ENCODE measurements at regions not wholly inside any gene's neighbourhood (a gene's known extent, or its start where the extent isn't known, plus 50 kb on each side); places are given as distances from the start of the nearest gene placed in this dataset.

DNA sequence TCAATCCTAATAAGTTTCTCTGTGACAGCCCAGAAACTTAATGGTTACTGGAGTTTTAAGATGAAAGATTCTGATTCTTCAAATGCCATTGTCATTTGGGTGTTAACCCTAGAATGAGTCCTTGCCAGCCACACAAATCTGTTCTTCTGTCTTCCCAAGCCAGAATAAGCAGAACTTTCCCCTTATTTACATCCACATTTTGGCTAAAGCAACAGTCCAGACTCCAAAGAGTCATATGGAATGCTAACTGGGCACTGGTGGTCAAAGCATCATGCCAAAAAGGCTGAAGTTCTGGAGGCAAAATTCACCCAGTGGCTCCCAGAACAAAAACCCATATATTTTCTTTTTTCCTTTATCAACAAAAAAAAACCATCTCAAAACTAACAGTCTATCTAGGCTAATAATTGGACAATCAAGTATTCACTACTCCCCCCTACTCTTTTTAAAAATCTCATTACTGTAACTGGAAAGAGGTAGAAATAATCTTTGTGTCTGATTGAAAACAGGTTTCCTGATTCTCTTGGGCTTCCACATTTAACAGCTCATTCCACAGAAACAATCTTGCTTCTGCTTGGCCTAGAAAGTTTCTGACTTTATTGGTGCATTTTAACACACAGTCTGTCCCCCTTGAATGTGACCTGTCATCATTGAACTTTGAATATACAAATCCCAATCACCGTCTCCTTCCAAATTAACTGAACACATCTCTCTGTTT is 89.6 kb upstream of the SETBP1 start:
- FAIRE-seq (no peak), DNase-seq (ENCODE audit: insufficient read length, low spot score) (no peak)

- FAIRE-seq (no peak), DNase-seq (ENCODE audit: insufficient read length, low spot score) (no peak)
Observed at GRCh38 chr18:44592639-44593038, 88.0 kb upstream of the SETBP1 start.

- FAIRE-seq (no peak), DNase-seq (ENCODE audit: insufficient read length, low spot score) (no peak)
Observed at GRCh38 chr18:44594799-44595467, 85.8 kb upstream of the SETBP1 start.

GRCh38 chr18:44597797-44598196 is 82.9 kb upstream of the SETBP1 start:
- no peak for DNase-seq (ENCODE audit: insufficient read length, low spot score)
- FAIRE-seq, result no peak

DNA sequence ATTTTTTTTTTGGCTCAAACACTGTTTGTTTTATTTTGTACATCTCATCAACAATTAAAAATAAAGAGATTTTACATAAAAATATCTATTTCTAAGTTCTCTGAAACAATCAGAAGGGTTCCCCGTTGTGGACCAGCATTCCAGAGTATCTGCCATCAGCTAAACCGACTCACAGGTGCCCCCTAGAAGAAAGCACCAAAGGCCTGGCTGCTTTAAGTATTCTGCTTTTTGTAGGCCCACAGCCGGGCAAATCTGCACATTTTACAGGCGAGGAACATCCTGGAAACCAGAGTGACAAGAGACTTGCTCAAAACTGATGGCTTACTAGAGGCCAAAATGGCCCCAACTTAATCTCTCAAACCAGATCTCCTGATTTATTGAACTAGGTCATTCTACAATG is 82.2 kb upstream of the SETBP1 start:
- no peak for DNase-seq (ENCODE audit: insufficient read length, low spot score)
- no peak for FAIRE-seq

GRCh38 chr18:44599412-44599811 is 81.3 kb upstream of the SETBP1 start:
- FAIRE-seq (no peak), DNase-seq (ENCODE audit: insufficient read length, low spot score) (no peak)

- no peak for FAIRE-seq
Observed at GRCh38 chr18:44601447-44601846, 79.2 kb upstream of the SETBP1 start.

GRCh38 chr18:44602380-44602779 is 78.3 kb upstream of the SETBP1 start:
- no peak for DNase-seq (ENCODE audit: insufficient read length, low spot score)
- no peak for FAIRE-seq

More at GRCh38 chr18:44601447-44601846, 79.2 kb upstream of the SETBP1 start:
- DNase-seq (ENCODE audit: insufficient read length, low spot score), result peak; percentile 5

GRCh38 chr18:44602845-44603244 is 77.8 kb upstream of the SETBP1 start:
- DNase-seq (ENCODE audit: insufficient read length, low spot score) (no peak), FAIRE-seq (no peak)

GRCh38 chr18:44609181-44609941 is 71.3 kb upstream of the SETBP1 start:
- no peak for FAIRE-seq
- DNase-seq (ENCODE audit: insufficient read length, low spot score), result no peak

DNA sequence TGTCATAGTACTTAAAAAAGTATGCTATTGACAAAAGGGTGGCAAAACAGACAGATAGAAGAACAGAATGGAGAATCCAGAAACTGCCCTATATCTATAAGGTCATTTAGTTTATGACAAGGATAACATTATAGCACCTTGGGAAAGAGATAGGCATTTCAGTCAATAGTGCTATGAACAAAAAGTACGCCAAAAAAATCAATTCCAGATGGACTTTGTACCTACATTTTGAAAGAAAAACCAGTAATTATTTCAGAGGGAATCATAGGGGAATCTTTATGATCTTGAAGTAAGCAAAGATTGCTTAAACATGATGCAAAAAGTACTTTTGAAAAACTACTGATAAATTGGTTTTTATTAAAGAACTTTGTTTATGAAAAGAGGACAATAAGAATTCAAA is 59.9 kb upstream of the SETBP1 start:
- DNase-seq (ENCODE audit: insufficient read length, low spot score) (no peak), FAIRE-seq (no peak)

DNA sequence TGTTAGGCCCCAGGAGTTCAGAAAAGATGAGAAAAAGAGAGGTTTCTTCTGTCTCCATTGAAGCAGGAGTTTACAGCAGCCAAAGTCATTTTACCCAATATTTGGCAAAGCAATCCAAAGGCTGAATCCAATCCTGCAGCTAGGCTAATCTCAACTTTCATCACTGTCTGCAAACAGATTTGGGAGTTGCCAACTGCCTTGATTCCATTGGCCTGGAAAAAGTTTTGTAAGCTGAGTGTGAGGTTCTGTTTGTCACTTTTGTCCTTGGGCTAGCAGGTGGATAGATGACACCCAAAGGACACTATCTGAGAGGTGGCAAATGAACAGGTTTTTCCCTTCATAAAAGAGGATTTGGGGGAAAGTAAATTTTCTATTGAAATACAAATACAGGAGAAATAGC is 56.6 kb upstream of the SETBP1 start:
- FAIRE-seq (no peak), DNase-seq (ENCODE audit: insufficient read length, low spot score) (no peak)

DNA sequence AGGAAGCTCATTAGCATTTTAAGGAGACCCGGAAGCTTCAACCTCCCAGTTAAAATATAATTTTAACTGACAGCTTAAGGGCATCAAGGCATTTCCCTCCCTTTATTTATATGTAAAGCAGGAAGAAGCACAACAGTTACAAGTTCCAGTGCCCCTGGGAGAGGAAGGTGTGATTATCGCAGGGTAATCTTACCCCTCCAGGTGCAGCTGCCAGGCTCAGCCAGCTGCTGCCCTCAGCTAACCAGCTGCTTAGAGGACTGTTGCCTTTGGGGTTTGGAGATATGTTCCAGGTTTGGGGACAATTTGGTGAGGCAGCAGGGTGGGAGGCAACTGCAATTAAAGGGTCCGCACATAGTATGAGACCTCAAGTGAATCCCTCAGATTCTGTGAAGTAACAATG is 55.3 kb upstream of the SETBP1 start:
- DNase-seq (ENCODE audit: insufficient read length, low spot score), result no peak
- no peak for FAIRE-seq

DNA sequence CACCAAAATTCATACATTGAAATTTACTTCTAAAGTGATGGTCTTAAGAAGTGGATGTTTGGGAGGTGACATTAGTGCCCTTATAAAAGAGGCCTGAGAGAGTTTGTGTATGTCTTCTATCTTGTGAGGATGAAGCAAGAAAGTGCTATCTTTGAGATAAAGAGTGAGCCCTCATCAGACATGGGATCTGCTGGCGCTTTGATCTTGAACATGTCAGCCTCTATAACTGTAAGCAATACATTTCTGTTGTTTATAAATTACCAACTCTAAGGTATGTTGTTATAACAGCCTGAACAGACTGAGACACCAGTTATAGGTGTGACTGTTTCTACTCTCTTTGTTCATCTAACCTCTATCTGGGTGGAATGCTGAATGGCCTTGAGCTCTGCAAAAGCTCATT is 54.5 kb upstream of the SETBP1 start:
- DNase-seq (ENCODE audit: insufficient read length, low spot score), result no peak
- no peak for FAIRE-seq

DNA sequence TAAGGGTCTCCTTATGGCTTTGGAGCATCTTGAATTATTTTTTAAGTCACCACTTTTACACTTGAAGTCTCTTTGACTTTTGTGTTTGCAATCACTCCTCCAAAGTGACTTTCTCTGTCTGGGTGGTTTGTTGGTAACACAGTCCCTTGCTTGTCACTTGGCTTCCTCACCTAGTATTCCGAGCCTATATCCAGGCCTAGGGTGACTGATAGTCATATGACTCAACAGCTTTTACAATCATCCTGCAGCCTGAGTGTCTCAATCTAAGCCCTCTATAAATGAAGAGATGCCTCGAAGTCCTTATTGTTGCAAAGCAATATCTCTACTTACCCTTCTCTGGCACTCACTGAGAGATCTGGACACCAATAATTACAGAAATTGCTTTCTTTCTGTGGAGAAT is 53.9 kb upstream of the SETBP1 start:
- FAIRE-seq, result no peak
- no peak for DNase-seq (ENCODE audit: insufficient read length, low spot score)

- no peak for DNase-seq (ENCODE audit: insufficient read length, low spot score)
- no peak for FAIRE-seq
Observed at GRCh38 chr18:44627280-44627679, 53.4 kb upstream of the SETBP1 start.

- FAIRE-seq (no peak), DNase-seq (ENCODE audit: insufficient read length, low spot score) (no peak)
Observed at GRCh38 chr18:44629406-44629805, 51.3 kb upstream of the SETBP1 start.

GRCh38 chr18:44630118-44630517 is 50.6 kb upstream of the SETBP1 start:
- DNase-seq (ENCODE audit: insufficient read length, low spot score), result no peak
- FAIRE-seq, result no peak
